OCI-LY3 (cell line): ENCODE measurements at regions not wholly inside any gene's neighbourhood (a gene's known extent, or its start where the extent isn't known, plus 50 kb on each side); places are given as distances from the start of the nearest gene placed in this dataset.

ENCODE experiments used
- H2AFZ ChIP-seq: fragments of 200-600, 300-600 bp; shearing (Covaris generic); 2 replicates; pipeline ENCODE4 v1.6.0; 2014; ENCODE audit warnings: antibody characterized with exemption, low read depth, low read length
- H3K27ac ChIP-seq: fragments of 200-600, 300-600 bp; sonication (generic); 2 replicates; pipeline ENCODE4 v1.5.1; 2014; ENCODE audit warnings: mild to moderate bottlenecking, low read length, moderate library complexity, mixed read lengths
- H3K27me3 ChIP-seq: fragments of 200-600, 300-600 bp; sonication (generic); 2 replicates; pipeline ENCODE4 v1.6.1; 2014; ENCODE audit warnings: low read depth, low read length, mixed read lengths
- H3K36me3 ChIP-seq: fragments of 200-600, 300-600 bp; sonication (generic); replicated peaks from 2 replicates; pipeline ENCODE3; 2014; ENCODE audit warnings: low read depth, low read length, mixed read lengths
- H3K4me1 ChIP-seq: fragments of 300-600, 200-600 bp; sonication (generic); 2 replicates; pipeline ENCODE4 v1.6.1; 2014; ENCODE audit warnings: low read length, mixed read lengths
- H3K4me2 ChIP-seq: fragments of 200-600, 300-600 bp; sonication (generic); 2 replicates; pipeline ENCODE4 v1.6.1; 2014; ENCODE audit warnings: low read length, mixed read lengths
- H3K4me3 ChIP-seq: fragments of 300-600, 200-600 bp; sonication (generic); 2 replicates; pipeline ENCODE4 v1.5.1; 2014; ENCODE audit warnings: antibody characterized with exemption, mild to moderate bottlenecking, low read length, moderate library complexity
- H3K79me2 ChIP-seq: fragments of 300-600, 200-600 bp; shearing (Covaris generic); 2 replicates; pipeline ENCODE4 v1.6.1; 2014; ENCODE audit warnings: mild to moderate bottlenecking, low read length, mixed read lengths
- H3K9ac ChIP-seq: fragments of 300-600, 200-600 bp; shearing (Covaris generic); 2 replicates; pipeline ENCODE4 v1.6.0; 2014; ENCODE audit warnings: mild to moderate bottlenecking, low read length, moderate library complexity
- H3K9me3 ChIP-seq: fragments of 200-600, 300-600 bp; shearing (Covaris generic); 2 replicates; pipeline ENCODE4 v1.6.1; 2014; ENCODE audit warnings: low read length, mixed read lengths; ENCODE audit not compliant: insufficient read depth
- H4K20me1 ChIP-seq: fragments of 200-600, 300-600 bp; sonication (generic); 2 replicates; pipeline ENCODE4 v1.6.1; 2016; ENCODE audit warnings: low read length, mixed read lengths; ENCODE audit not compliant: insufficient read depth
- CTCF ChIP-seq: fragments of 200-600, 300-600 bp; sonication (generic); IDR thresholded peaks from 2 replicates; pipeline ENCODE4 v1.5.1; 2014; ENCODE audit warnings: antibody characterized with exemption, low read length, low read depth
- EZH2phosphoT487 ChIP-seq: fragments of 200-600 bp; shearing (Covaris generic); IDR thresholded peaks from 2 replicates; pipeline ENCODE4 v1.6.1; 2018; ENCODE audit warnings: antibody characterized with exemption, mixed run types, low read depth

DNA sequence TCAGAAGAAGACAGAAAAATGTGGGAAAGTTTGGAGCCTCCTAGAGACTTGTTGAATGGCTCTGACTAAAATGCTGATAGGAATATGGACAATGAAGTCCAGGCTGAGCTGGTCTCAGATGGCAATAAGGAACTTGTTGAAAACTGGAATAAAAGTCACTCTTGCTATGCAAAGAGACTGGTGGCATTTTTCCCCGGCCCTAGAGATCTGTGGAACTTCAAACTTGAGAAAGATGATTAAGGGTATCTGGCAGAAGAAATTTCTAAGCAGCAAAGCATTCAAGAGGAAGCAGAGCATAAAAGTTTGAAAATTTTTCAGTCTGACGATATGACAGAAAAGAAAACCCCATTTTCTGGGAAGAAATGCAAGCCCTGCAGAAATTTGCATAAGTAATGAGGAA is 159.3 kb downstream of the MREG start:
- no peak overlapping the region for H3K27ac ChIP-seq
- no peak overlapping the region for H3K9ac ChIP-seq
- H4K20me1 ChIP-seq: no peaks in the 10 kb centered on the region
- H3K4me3 ChIP-seq: no peak overlapping the region
- TF ChIP-seq EZH2phosphoT487: no peak
- no peak for TF ChIP-seq CTCF
- no peak overlapping the region for H3K4me2 ChIP-seq
- no peaks in the 10 kb centered on the region for H3K9me3 ChIP-seq
- H3K79me2 ChIP-seq: no peaks in the 10 kb centered on the region
- no peaks in the 10 kb centered on the region for H3K4me1 ChIP-seq
- H3K36me3 ChIP-seq: no peaks in the 10 kb centered on the region
- no peaks in the 10 kb centered on the region for H3K27me3 ChIP-seq
- H2AFZ ChIP-seq: no peak overlapping the region

GRCh38 chr2:215851696-215852095 is 161.7 kb downstream of the MREG start:
- Histone ChIP-seq H3K36me3 (no peaks in the 10 kb centered on the region), H3K79me2 (no peaks in the 10 kb centered on the region), H3K9ac (no peak overlapping the region), H4K20me1 (no peaks in the 10 kb centered on the region), H3K9me3 (no peaks in the 10 kb centered on the region), H3K27ac (no peak overlapping the region), H3K4me2 (no peak overlapping the region), H3K4me1 (peaks cover 19% of the 10 kb centered on the region), H3K27me3 (no peaks in the 10 kb centered on the region), H2AFZ (no peak overlapping the region), H3K4me3 (no peak overlapping the region)
- no peak for TF ChIP-seq CTCF
- no peak for TF ChIP-seq EZH2phosphoT487

- no peaks in the 10 kb centered on the region for H4K20me1 ChIP-seq
- H3K9ac ChIP-seq: no peak overlapping the region
- no peaks in the 10 kb centered on the region for H3K79me2 ChIP-seq
- H3K36me3 ChIP-seq: no peaks in the 10 kb centered on the region
- H3K9me3 ChIP-seq: no peaks in the 10 kb centered on the region
- no peaks in the 10 kb centered on the region for H3K27me3 ChIP-seq
- no peak overlapping the region for H2AFZ ChIP-seq
- H3K27ac ChIP-seq: no peak overlapping the region
- no peak overlapping the region for H3K4me2 ChIP-seq
- no peak overlapping the region for H3K4me3 ChIP-seq
- TF ChIP-seq CTCF (no peak), EZH2phosphoT487 (no peak)
- peaks cover 25% of the 10 kb centered on the region for H3K4me1 ChIP-seq
Observed at GRCh38 chr2:215851082-215851481, 162.3 kb downstream of the MREG start.

GRCh38 chr2:215850380-215850779 is 163.0 kb downstream of the MREG start:
- TF ChIP-seq EZH2phosphoT487: no peak
- no peak for TF ChIP-seq CTCF
- no peak overlapping the region for H3K4me2 ChIP-seq
- H3K36me3 ChIP-seq: no peaks in the 10 kb centered on the region
- H3K4me1 ChIP-seq: peaks cover 32% of the 10 kb centered on the region
- H2AFZ ChIP-seq: no peak overlapping the region
- H3K27me3 ChIP-seq: no peaks in the 10 kb centered on the region
- H3K4me3 ChIP-seq: no peak overlapping the region
- no peaks in the 10 kb centered on the region for H3K79me2 ChIP-seq
- no peaks in the 10 kb centered on the region for H4K20me1 ChIP-seq
- H3K9ac ChIP-seq: no peak overlapping the region
- H3K9me3 ChIP-seq: no peaks in the 10 kb centered on the region
- no peak overlapping the region for H3K27ac ChIP-seq
